ENCODE measurements at regions not wholly inside any gene's neighbourhood (a gene's known extent, or its start where the extent isn't known, plus 50 kb on each side); places are given as distances from the start of the nearest gene placed in this dataset.

GRCh38 chr7:89857767-89858166, 296.5 kb upstream of the STEAP1 start:
- H3K4me1 Mint-ChIP-seq (ENCODE audit: unreplicated experiment) = no peaks in the 10 kb centered on the region
- H3K4me3 Mint-ChIP-seq (ENCODE audit: unreplicated experiment) = no peak overlapping the region
- DNase-seq (ENCODE audit: low spot score) = no peak
- H3K36me3 Mint-ChIP-seq (ENCODE audit: low read depth, unreplicated experiment) = no peaks in the 10 kb centered on the region
- TF ChIP-seq CTCF (IDR thresholded peaks at IDR 0.05; ENCODE audit: unreplicated experiment) = no peak
- H3K9me3 Mint-ChIP-seq (ENCODE audit: unreplicated experiment) = no peaks in the 10 kb centered on the region
- no peaks in the 10 kb centered on the region for H3K27me3 Mint-ChIP-seq (ENCODE audit: unreplicated experiment)
- no peak overlapping the region for H3K27ac Mint-ChIP-seq (ENCODE audit: unreplicated experiment)

GRCh38 chr7:89887489-89887888, 266.8 kb upstream of the STEAP1 start:
- Mint-ChIP-seq H3K9me3 (ENCODE audit: unreplicated experiment) (no peaks in the 10 kb centered on the region), H3K36me3 (ENCODE audit: low read depth, unreplicated experiment) (no peaks in the 10 kb centered on the region), H3K27ac (ENCODE audit: unreplicated experiment) (no peak overlapping the region), H3K27me3 (ENCODE audit: unreplicated experiment) (peaks cover 1% of the 10 kb centered on the region), H3K4me1 (ENCODE audit: unreplicated experiment) (no peaks in the 10 kb centered on the region), H3K4me3 (ENCODE audit: unreplicated experiment) (no peak overlapping the region)
- DNase-seq (ENCODE audit: low spot score) = no peak
- TF ChIP-seq CTCF (IDR thresholded peaks at IDR 0.05; ENCODE audit: unreplicated experiment) = no peak

GRCh38 chr7:89908736-89909135, 245.5 kb upstream of the STEAP1 start:
- TF ChIP-seq CTCF (IDR thresholded peaks at IDR 0.05; ENCODE audit: unreplicated experiment) = no peak
- no peak overlapping the region for H3K27ac Mint-ChIP-seq (ENCODE audit: unreplicated experiment)
- no peak for DNase-seq (ENCODE audit: low spot score)
- no peak overlapping the region for H3K4me3 Mint-ChIP-seq (ENCODE audit: unreplicated experiment)
- no peaks in the 10 kb centered on the region for H3K9me3 Mint-ChIP-seq (ENCODE audit: unreplicated experiment)
- H3K4me1 Mint-ChIP-seq (ENCODE audit: unreplicated experiment) = peaks cover 11% of the 10 kb centered on the region
- no peaks in the 10 kb centered on the region for H3K36me3 Mint-ChIP-seq (ENCODE audit: low read depth, unreplicated experiment)
- H3K27me3 Mint-ChIP-seq (ENCODE audit: unreplicated experiment) = peaks cover 2% of the 10 kb centered on the region

GRCh38 chr7:89914711-89915110, 239.6 kb upstream of the STEAP1 start:
- H3K36me3 Mint-ChIP-seq (ENCODE audit: low read depth, unreplicated experiment) = no peaks in the 10 kb centered on the region
- no peak overlapping the region for H3K4me3 Mint-ChIP-seq (ENCODE audit: unreplicated experiment)
- DNase-seq (ENCODE audit: low spot score) = no peak
- H3K9me3 Mint-ChIP-seq (ENCODE audit: unreplicated experiment) = no peaks in the 10 kb centered on the region
- no peak for TF ChIP-seq CTCF (IDR thresholded peaks at IDR 0.05; ENCODE audit: unreplicated experiment)
- no peaks in the 10 kb centered on the region for H3K4me1 Mint-ChIP-seq (ENCODE audit: unreplicated experiment)
- no peaks in the 10 kb centered on the region for H3K27me3 Mint-ChIP-seq (ENCODE audit: unreplicated experiment)
- no peak overlapping the region for H3K27ac Mint-ChIP-seq (ENCODE audit: unreplicated experiment)

- DNase-seq (ENCODE audit: low spot score) = no peak
- Mint-ChIP-seq H3K27ac (ENCODE audit: unreplicated experiment) (no peak overlapping the region), H3K36me3 (ENCODE audit: low read depth, unreplicated experiment) (no peaks in the 10 kb centered on the region), H3K4me1 (ENCODE audit: unreplicated experiment) (no peaks in the 10 kb centered on the region), H3K4me3 (ENCODE audit: unreplicated experiment) (no peak overlapping the region), H3K9me3 (ENCODE audit: unreplicated experiment) (no peaks in the 10 kb centered on the region), H3K27me3 (ENCODE audit: unreplicated experiment) (no peaks in the 10 kb centered on the region)
- TF ChIP-seq CTCF (IDR thresholded peaks at IDR 0.05; ENCODE audit: unreplicated experiment) = no peak
These were observed 228.1 kb upstream of the STEAP1 start for GRCh38 chr7:89926194-89926593.
